ENCODE measurements at regions not wholly inside any gene's neighbourhood (a gene's known extent, or its start where the extent isn't known, plus 50 kb on each side); places are given as distances from the start of the nearest gene placed in this dataset.

DNA sequence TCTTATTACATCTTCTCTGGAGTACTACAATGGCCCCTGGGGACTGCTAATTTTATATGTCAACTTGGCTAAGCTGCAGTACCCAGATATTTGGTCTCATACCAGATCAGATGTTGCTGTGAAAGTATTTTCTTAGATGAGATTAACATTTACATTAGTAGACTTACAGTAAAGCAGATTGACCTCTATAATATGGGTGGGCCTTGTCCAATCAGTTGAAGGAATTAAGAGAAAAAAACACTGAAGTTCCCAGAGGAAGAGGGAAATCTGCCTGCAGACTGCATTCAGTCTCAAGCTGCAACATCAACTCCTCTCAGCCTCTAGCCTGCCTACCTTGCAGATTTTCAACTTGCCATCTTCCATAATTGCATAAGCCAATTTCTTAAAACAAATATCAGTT is 430.1 kb downstream of the MED13L start:
- no peak overlapping the region for H3K27ac ChIP-seq
- no peaks in the 10 kb centered on the region for H3K9me3 ChIP-seq
- ATAC-seq (no peak), DNase-seq (no peak)
- in situ Hi-C loops (cut with MboI; ENCODE audit: low sequenced_read_pairs in 4 of 4) (no loop called here), intact Hi-C loops (cut with DNase I; ENCODE audit: low total_unique reads) (no loop called here)
- no peaks in the 10 kb centered on the region for H3K36me3 ChIP-seq
- no peak for TF ChIP-seq POLR2A (IDR thresholded peaks at IDR 0.05)
- TF ChIP-seq, protein P1, sequence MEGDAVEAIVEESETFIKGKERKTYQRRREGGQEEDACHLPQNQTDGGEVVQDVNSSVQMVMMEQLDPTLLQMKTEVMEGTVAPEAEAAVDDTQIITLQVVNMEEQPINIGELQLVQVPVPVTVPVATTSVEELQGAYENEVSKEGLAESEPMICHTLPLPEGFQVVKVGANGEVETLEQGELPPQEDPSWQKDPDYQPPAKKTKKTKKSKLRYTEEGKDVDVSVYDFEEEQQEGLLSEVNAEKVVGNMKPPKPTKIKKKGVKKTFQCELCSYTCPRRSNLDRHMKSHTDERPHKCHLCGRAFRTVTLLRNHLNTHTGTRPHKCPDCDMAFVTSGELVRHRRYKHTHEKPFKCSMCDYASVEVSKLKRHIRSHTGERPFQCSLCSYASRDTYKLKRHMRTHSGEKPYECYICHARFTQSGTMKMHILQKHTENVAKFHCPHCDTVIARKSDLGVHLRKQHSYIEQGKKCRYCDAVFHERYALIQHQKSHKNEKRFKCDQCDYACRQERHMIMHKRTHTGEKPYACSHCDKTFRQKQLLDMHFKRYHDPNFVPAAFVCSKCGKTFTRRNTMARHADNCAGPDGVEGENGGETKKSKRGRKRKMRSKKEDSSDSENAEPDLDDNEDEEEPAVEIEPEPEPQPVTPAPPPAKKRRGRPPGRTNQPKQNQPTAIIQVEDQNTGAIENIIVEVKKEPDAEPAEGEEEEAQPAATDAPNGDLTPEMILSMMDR (IDR thresholded peaks at IDR 0.05 in 4 of 5, conservative IDR thresholded peaks at IDR 0.05 in 1 of 5) = no peak
- H3K27me3 ChIP-seq = no peaks in the 10 kb centered on the region
- no peak overlapping the region for H3K4me3 ChIP-seq
- no peaks in the 10 kb centered on the region for H3K4me1 ChIP-seq

DNA sequence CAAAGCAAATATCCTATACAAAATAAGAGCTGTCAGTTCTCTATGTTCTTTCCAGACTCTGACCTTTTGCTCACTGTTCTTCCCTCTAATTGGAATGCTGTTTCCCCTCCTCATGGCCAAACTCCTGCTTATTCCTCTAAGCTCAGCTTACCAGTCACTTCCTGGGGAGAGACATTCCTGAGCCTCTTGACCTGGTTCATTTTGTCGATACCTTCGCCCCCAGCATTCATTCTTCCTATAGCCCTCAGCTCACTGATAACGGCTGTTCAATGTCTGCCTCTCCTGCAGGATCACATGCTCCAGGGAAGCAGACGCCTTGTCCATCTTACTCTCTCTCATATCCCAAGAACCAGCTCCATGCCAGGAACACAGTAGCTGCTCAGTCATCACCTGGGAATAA is 431.0 kb downstream of the MED13L start:
- Histone ChIP-seq H3K4me3 (no peak overlapping the region), H3K27me3 (no peaks in the 10 kb centered on the region), H3K36me3 (no peaks in the 10 kb centered on the region), H3K4me1 (no peaks in the 10 kb centered on the region), H3K9me3 (no peaks in the 10 kb centered on the region), H3K27ac (no peak overlapping the region)
- in situ Hi-C loops (cut with MboI; ENCODE audit: low sequenced_read_pairs in 4 of 4) (no loop called here), intact Hi-C loops (cut with DNase I; ENCODE audit: low total_unique reads) (no loop called here)
- DNase-seq (no peak), ATAC-seq (no peak)
- TF ChIP-seq, protein P1 (IDR thresholded peaks at IDR 0.05 in 4 of 5, conservative IDR thresholded peaks at IDR 0.05 in 1 of 5) = no peak
- no peak for TF ChIP-seq POLR2A (IDR thresholded peaks at IDR 0.05)

DNA sequence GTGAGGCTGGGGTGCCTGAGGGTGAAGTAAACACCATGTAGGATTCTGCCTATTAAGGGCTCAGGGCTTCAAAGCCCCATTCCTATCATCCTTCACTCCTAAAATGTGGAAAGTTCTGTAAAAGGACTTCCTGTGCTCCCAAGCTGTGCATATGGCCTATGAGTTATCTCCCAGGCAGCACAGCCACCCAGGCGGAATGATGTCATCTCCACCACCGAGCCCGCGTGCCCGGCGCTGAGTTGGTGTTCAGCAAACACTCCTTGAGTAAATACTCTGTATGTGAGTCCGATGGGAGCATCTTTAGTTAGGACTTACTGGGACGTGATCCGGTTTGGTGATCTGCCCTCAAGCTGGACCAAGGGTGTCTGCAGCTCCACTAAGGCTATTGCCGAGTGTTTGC is 437.3 kb downstream of the MED13L start:
- H3K4me1 ChIP-seq = no peaks in the 10 kb centered on the region
- peaks cover 0 to 5% (median 0%) of the 10 kb centered on the region in 3 donors for H3K27me3 ChIP-seq
- no peaks in the 10 kb centered on the region for H3K9me3 ChIP-seq
- intact Hi-C loops (cut with DNase I; ENCODE audit: low total_unique reads) = no loop called here
- ATAC-seq (no peak), DNase-seq (no peak)
- in situ Hi-C loops (cut with MboI; ENCODE audit: low sequenced_read_pairs in 4 of 4) = no loop called here
- H3K27ac ChIP-seq = no peak overlapping the region
- no peak overlapping the region for H3K4me3 ChIP-seq
- TF ChIP-seq POLR2A (IDR thresholded peaks at IDR 0.05) = no peak
- TF ChIP-seq, protein P1 (IDR thresholded peaks at IDR 0.05 in 4 of 5, conservative IDR thresholded peaks at IDR 0.05 in 1 of 5) = no peak
- no peaks in the 10 kb centered on the region for H3K36me3 ChIP-seq

DNA sequence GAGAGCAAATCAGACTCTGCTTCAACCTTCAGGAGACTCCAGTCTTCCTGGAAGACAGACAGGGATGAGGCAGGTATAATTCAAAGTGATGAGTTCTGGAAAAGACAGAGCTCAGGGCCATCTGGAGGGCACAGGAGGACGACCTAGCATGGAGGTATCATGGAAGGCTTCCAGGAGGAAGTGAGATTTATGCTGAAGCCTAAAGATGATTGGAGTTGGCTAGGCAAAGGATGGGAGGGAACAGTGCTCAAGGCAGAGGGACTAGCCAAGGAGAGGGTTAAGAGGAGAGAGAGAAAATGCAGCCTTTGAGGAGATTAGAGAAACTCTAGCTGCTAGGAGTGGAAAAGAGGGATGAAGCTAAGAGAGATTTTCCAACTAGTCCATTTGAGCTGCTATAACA is 438.5 kb downstream of the MED13L start:
- TF ChIP-seq, protein P1 (IDR thresholded peaks at IDR 0.05 in 4 of 5, conservative IDR thresholded peaks at IDR 0.05 in 1 of 5) = no peak
- TF ChIP-seq POLR2A (IDR thresholded peaks at IDR 0.05) = no peak
- Histone ChIP-seq H3K4me3 (no peak overlapping the region), H3K9me3 (no peaks in the 10 kb centered on the region), H3K4me1 (no peaks in the 10 kb centered on the region), H3K27me3 (peaks cover 0 to 5% (median 0%) of the 10 kb centered on the region in 3 donors), H3K36me3 (no peaks in the 10 kb centered on the region), H3K27ac (no peak overlapping the region)
- intact Hi-C loops (cut with DNase I; ENCODE audit: low total_unique reads) (no loop called here), in situ Hi-C loops (cut with MboI; ENCODE audit: low sequenced_read_pairs in 4 of 4) (no loop called here)
- no peak for ATAC-seq
- no peak for DNase-seq

DNA sequence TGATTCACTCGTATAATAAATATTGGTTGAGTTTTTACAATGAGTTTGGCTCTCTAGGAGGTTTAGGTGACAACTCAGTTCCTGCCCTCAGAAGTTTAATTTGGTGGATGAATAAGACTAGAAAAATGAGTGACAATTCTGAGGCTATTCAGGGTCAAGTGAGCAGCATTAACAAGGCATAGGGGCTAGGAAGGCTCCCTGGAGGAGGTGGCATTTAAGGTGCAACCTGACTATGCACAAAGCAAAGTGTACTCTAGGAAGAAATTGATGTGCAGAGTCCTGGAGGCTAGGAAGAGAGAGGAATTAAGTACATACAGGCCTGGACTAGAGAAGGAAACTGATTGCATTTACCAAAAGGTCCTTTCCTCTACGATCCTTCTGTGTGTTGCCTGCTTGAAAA is 440.3 kb downstream of the MED13L start:
- no peaks in the 10 kb centered on the region for H3K4me1 ChIP-seq
- intact Hi-C loops (cut with DNase I; ENCODE audit: low total_unique reads) = no loop called here

More for the DNA sequence above, 440.3 kb downstream of the MED13L start:
- in situ Hi-C loops (cut with MboI; ENCODE audit: low sequenced_read_pairs in 4 of 4) = no loop called here
- H3K9me3 ChIP-seq = no peaks in the 10 kb centered on the region
- no peak overlapping the region for H3K27ac ChIP-seq
- no peaks in the 10 kb centered on the region for H3K36me3 ChIP-seq
- TF ChIP-seq, protein P1 (IDR thresholded peaks at IDR 0.05 in 4 of 5, conservative IDR thresholded peaks at IDR 0.05 in 1 of 5) = no peak
- TF ChIP-seq POLR2A (IDR thresholded peaks at IDR 0.05) = no peak
- H3K4me3 ChIP-seq = no peak overlapping the region
- peaks cover 0 to 5% (median 0%) of the 10 kb centered on the region in 3 donors for H3K27me3 ChIP-seq
- no peak for DNase-seq
- ATAC-seq = no peak

Data from gastrocnemius medialis (tissue), 4 donors.